Left colon (tissue), 2 donors: ENCODE measurements at regions not wholly inside any gene's neighbourhood (a gene's known extent, or its start where the extent isn't known, plus 50 kb on each side); places are given as distances from the start of the nearest gene placed in this dataset.
"Not testable (repeated sequence)": the region's sequence is repeated elsewhere in the genome, so short reads cannot be mapped to it uniquely, and the experiment has no call there.

Experiments used
- ATAC-seq: fragments of 200-7000 bp; cut with Tn5 transposase; one replicate; pipeline ENCODE4 v1.9.1; 2020; ENCODE audit warnings: mild to moderate bottlenecking, moderate library complexity
- DNase-seq, 2 donors: peaks; one replicate each; pipeline ENCODE4 v3.0.0-alpha.2; 2020
- intact Hi-C, 2 donors: fragments of 100-400 bp; cut with DNase I in 1 of 2; cut with micrococcal nuclease in 1 of 2; formaldehyde crosslinking; loops; one replicate each; pipeline versions ENCODE4 v1.11.2 to v1.14.0; 2022; cut with DNase I, micrococcal nuclease
- donor health status: DM: no; HTN: no; CAD: no.
- donor health status: DM: yes; HTN: yes; CAD: no.

- DNase-seq (no peak), ATAC-seq (no peak)
- intact Hi-C loops = no loop called here
Observed at GRCh38 chr11:106514706-106515105, 437.2 kb downstream of the AASDHPPT start.

DNA sequence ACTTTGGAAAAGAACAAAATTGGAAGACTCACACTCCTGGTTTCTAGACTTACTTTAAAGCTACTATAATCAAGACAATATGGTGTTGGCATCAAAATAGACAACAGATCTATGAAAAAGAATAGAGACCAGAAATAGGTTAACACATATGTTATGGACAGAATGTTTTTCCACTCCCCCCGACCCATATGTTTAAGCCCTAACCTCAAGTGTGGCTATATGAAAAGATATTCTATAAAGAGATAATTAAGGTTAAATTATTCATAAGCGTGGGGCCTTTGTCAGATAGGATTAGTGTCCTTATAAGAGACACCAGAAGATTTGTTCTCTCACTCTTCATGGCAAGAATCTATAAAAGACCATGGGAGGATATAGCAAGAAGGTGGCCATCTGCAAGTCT is 440.0 kb downstream of the AASDHPPT start:
- DNase-seq (no peak), ATAC-seq (no peak)
- intact Hi-C loops = no loop called here

DNA sequence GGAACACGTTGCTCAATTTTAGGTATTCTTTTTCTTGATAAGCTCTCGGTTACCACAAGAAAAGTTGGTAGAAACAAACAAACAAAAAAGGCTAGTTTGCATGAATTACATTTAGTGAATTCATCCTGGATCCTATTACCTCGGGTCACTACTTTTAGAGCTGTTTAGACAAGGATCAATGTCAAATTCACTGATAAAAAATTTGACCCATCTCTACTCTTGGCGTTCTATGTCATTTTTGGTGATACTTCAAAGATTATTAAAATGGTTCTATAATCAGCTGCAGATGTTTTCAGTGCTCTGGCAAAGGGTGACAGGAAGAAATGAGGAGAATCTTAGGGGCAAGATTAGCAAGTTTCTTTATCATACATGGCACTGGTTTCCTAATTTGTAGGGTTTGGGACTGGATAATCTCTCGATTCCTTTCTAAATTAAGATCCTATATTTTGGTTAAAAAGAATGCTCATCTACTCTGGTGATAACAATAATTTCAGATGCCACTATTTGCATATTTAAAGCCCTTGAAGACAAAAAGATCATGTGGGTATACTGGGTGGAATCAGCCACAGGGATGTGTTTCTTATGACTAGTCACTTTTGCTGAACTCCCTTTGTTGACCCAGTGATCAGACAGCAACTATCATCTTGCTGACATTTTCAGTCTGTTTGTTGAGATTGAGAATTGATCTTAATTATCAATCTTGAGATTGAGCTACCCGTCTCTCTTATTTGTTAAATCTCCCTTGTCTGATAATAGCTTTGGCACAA is 442.9 kb downstream of the AASDHPPT start:
- intact Hi-C loops = no loop called here
- no peak for DNase-seq
- no peak for ATAC-seq

GRCh38 chr11:106520920-106521319 is 443.5 kb downstream of the AASDHPPT start:
- ATAC-seq = no peak
- intact Hi-C loops = no loop called here
- no peak for DNase-seq

DNA sequence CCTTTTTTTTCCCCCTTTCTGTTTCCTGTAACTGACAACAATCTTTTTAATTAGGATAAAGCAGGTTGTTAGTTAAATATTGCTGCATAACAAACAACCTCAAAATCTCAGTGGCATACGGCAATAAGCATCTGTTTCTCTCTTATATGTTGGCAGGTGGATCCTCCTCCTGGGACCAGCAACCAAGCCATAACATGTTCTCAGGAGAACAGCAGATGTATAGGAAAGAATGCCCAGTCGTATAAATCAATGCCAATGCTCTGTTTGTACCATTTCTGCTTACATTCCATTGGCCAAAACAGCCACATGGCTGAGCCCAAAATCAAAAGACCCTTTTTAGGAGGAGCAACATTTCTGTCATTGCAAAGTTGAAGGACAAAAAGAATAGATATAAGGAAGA is 445.7 kb downstream of the AASDHPPT start:
- ATAC-seq (no peak), DNase-seq (no peak)
- intact Hi-C loops = no loop called here

GRCh38 chr11:106523921-106524320 is 446.5 kb downstream of the AASDHPPT start:
- no peak for DNase-seq
- intact Hi-C loops = no loop called here
- ATAC-seq = no peak

DNA sequence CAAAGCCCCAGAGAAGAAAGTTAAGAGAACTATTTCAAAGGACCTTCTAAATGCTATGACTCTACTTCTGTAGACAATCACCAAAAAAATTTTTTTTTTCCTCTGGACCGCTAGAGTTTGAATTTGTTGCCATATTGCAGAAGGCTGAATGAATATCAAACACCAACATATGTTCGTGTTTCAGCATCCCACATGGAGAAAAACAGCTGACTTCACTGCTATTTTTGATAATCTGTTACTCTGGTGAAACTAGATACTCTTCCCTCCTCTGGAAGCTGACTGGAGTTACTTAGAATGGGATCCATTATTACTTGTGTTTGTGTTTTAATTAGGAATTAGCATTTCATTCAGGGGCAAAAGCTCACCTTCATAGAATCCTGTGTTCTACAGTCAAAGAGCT is 447.0 kb downstream of the AASDHPPT start:
- no peak for ATAC-seq
- intact Hi-C loops = no loop called here
- no peak for DNase-seq

DNA sequence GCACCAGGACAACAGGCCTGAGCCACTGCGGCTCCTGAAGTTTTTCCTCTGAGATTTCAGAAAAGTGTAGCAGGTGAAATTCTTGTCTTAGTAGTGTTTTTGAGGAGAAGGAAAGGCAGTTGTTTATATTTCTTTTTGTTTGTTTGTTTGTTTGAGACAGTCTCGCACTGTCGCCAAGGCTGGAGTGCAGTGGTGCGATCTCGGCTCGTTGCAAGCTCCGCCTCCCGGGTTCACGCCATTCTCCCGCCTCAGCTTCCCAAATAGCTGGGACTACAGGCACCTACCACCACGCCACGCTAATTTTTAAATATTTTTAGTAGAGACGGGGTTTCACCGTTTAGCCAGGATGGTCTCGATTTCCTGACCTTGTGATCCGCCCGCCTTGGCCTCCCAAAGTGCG is 454.2 kb downstream of the AASDHPPT start:
- intact Hi-C loops, DNase-seq, ATAC-seq: not testable (repeated sequence)

- no peak for ATAC-seq
- no peak for DNase-seq
- intact Hi-C loops = no loop called here
Observed at GRCh38 chr11:106533046-106533445, 455.6 kb downstream of the AASDHPPT start.

DNA sequence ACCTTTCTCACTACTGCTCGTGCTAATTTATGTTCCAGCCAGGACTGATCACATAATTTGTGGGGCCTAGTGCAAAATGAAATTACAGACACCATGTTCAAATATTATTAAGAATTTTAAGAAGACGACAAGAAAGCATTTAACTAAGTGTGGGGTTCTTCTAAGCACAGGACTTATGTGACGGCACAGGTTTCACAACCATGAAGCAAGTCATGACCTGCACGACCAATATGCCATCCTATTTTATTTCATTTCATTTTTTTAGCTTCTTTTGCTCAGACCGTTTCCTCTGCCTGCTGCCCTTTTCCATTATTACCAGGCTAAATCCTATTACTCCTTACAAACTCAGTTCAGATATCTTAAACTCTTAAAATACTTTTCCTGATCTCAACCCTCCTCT is 462.5 kb downstream of the AASDHPPT start:
- ATAC-seq (no peak), DNase-seq (no peak)
- intact Hi-C loops = no loop called here

GRCh38 chr11:106548406-106548805 is 469.9 kb downstream of the GUCY1A2 start:
- DNase-seq = no peak
- intact Hi-C loops = no loop called here

DNA sequence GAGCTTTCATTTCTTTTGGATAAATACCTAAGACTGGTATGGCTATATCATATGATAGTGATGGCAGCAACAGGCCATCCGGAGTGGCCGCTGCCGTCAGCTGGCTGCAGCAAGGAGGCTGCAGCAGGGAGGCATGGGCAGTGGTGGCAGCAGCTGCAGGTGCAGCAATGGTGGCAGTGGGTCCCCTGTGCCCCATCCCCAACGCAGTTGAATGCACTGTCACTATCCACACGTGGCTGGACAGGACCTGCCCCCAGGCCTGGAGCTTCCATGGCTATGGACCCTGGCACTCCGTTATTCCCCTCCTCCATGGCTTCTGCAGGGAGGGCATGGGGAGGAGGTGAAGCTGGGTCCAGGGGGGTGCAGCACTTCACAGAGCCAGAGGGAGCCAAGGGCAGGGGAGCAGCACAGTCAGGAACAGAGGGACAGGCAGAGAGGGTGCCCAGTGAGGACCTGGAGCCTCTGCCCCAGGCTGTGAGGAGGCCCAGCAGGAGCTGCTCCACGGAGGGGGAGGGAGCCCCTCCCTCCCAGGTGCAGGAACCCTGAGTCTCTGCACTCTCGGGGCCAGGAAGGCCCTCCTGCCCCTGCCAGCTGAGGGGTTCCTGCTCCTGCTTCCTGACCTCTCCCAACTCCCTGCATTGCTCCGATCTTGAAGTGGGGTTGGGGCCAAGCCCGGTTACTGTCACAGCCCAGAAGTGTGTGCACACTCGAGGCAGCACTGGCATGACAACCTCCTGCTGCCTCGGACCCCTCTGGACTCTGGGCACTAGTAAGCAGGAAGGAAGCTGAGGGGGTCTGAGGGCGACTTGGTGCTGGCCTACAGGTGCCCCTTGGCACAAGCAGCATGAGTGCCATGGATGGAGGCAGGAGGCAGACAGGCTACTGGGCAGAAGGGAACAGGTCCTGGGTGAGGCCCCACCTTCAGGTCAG is 466.3 kb downstream of the GUCY1A2 start:
- intact Hi-C loops = no loop called here

More at GRCh38 chr11:106548406-106548805, 469.9 kb downstream of the GUCY1A2 start:
- ATAC-seq = no peak

GRCh38 chr11:106552694-106553203 is 465.5 kb downstream of the GUCY1A2 start:
- ATAC-seq (no peak), DNase-seq (no peak)
- intact Hi-C loops = no loop called here

More for the DNA sequence above, 466.3 kb downstream of the GUCY1A2 start:
- no peak for DNase-seq
- ATAC-seq = no peak

GRCh38 chr11:106553304-106553703 is 465.0 kb downstream of the GUCY1A2 start:
- no peak for DNase-seq
- no peak for ATAC-seq
- intact Hi-C loops = no loop called here

- ATAC-seq, intact Hi-C loops, DNase-seq: not testable (repeated sequence)
Observed at GRCh38 chr11:106555566-106556250, 462.6 kb downstream of the GUCY1A2 start.

- DNase-seq (no peak), ATAC-seq (no peak)
- intact Hi-C loops = no loop called here
Observed at GRCh38 chr11:106565326-106565725, 452.9 kb downstream of the GUCY1A2 start.

DNA sequence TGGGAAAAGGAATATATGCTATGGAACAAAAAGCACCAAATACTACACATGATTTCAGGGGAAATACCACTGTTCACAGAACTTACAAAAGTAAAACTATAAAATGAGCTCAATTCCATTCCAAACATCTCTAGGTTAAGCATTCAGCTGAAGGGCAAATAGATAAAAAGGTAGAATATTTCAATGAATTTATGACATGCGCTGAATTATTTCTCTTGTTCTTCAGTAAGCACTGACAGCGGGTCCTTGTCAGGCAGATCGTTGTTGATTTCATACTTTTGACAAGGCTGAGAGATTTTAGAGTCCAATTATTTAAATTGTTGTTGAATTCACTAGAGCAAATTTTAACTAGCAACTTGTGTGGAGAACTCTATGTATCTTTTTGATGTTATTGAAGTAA is 449.6 kb downstream of the GUCY1A2 start:
- DNase-seq = no peak
- ATAC-seq = no peak
- intact Hi-C loops = no loop called here

DNA sequence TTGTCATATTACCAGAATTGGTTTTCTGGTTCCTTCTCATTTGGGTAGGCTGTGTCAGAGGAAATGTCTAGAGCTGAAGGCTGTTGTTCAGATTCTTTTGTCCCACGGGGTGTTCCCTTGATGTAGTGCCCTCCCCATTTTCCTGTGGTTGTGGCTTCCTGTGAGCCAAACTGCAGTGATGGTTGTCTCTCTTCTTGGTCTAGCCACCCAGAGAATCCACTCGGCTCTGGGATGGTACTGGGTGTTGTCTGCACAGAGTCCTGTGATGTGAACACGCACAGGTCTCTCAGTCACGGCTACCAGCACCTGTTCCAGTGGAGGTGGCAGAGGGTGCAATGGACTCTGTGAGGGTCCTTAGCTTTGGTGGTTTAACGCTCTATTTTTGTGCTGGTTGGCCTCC is 440.9 kb downstream of the GUCY1A2 start:
- ATAC-seq, intact Hi-C loops, DNase-seq: not testable (repeated sequence)

- no peak for ATAC-seq
- intact Hi-C loops = no loop called here
- DNase-seq = no peak
Observed at GRCh38 chr11:106581399-106581798, 436.9 kb downstream of the GUCY1A2 start.
